ENCODE measurements at regions not wholly inside any gene's neighbourhood (a gene's known extent, or its start where the extent isn't known, plus 50 kb on each side); places are given as distances from the start of the nearest gene placed in this dataset.

DNA sequence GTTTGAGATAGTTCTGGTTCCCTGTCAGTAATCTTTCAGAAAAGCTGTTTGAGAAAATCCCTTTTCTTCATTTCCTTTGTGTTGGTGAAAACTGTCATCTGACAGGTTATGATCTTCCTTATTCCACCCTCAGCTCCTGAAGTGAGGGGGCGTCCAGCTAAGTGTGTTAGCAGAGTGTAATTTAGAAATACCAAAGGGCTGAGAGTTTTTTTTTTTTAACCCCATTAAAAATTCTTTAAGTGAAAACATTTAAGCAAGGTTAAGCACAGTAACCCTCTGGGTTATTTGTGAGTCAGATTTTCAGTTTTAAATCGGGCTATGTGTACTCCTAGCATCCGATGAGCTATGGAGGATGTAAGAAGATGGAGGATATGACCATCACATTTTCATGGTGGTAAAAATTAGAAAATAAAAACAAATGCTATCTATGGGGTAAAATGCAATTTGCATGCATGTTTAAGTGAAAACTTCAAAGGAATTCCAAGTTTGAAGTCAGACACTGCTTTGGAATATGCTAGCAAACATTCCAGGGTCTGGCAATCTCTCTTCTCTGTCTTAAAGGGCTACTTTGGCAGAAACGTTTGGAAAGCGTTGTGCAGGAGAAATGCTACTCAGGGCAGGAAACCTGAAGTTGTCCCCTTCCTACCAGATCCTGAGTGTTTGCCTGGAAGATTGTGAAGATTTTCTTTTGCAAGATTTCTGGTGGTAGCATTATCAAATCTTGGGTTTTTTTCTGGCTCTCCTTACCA lies 197.0 kb upstream of the PRICKLE1 start:
- peak; percentile 35 for DNase-seq

DNA sequence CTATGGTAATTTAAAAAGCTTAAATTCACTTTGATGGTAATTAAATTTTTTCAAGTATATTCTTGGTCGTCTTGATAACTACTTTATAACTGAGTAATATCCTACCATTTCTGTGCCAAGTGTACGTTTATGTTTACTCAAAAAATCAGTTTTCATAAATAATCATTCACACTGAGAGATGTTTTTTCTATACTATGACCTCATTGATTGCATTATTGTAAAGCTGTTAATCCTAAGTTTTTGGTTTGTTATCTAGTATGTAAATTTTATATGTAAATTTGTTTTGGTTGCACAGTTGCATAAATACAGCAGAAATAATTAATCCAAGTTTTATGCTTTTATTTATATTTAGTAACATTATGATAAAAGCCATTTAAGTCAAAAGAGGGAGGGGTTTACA lies 196.4 kb upstream of the PRICKLE1 start:
- no peak for DNase-seq

DNA sequence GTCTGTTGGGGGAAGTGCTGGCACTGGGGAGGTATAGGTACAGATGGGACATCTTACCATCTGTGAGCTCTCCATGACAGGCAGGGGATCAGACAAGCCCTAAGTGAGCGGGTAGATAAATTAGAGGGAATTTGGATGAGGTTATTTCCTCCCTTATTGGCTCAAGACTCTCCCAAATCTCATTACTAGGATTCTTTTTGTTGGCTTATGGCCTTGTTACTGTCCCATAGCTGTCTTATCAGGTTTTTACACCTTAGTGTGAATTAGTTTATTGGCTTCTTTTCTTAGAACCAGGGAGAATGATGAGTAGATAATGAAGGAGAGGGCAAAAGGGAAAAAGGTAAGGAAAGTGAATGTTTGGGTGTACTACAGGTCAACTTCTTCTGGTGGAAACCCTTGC lies 191.1 kb upstream of the PRICKLE1 start:
- no peak for DNase-seq

- peak; percentile 67 for DNase-seq
These were observed 189.8 kb upstream of the PRICKLE1 start for GRCh38 chr12:42779186-42779859.

- DNase-seq: no peak
These were observed 186.8 kb upstream of the PRICKLE1 start for GRCh38 chr12:42776396-42776795.

DNA sequence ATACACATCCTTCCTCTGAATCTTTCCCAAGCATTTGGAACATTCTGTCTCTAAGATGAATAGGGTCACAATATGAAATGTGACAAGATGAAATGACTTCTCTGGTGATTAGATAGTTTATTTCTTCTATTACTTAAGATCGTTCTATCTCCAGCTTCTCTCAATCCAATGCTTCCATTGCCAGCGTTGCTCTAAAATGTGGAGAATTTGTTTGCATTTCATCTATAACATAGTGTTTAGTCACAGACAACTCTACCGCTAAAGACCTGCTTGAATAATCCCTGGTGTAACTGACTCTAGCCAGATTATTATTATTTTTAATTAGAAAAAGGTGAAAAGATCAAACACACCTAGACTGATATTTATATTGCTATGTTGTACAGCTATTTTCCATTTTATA lies 184.7 kb upstream of the PRICKLE1 start:
- no peak for DNase-seq

GRCh38 chr12:42770261-42770660 lies 180.7 kb upstream of the PRICKLE1 start:
- DNase-seq: no peak

GRCh38 chr12:42769455-42769854 lies 179.9 kb upstream of the PRICKLE1 start:
- no peak for DNase-seq

DNA sequence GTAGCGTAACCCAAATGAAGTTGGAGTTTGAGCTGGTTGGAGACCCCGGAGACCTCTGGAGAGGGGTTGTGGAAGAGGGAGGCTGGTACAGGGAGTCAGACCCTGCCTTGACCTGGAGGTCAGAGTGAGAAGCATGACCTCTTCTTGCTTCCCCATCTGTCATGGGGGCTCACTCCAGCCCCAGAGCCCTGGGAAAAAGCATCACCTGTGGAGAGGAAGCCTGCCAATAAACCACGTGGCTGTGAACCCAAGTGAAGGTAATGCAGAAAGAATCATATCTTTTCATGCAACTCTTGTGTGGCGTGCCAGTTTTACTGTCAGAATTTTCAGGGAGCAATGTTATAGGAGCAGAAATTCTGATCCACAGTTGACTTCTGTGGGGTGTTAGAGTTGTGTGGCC lies 178.5 kb upstream of the PRICKLE1 start:
- no peak for DNase-seq

DNA sequence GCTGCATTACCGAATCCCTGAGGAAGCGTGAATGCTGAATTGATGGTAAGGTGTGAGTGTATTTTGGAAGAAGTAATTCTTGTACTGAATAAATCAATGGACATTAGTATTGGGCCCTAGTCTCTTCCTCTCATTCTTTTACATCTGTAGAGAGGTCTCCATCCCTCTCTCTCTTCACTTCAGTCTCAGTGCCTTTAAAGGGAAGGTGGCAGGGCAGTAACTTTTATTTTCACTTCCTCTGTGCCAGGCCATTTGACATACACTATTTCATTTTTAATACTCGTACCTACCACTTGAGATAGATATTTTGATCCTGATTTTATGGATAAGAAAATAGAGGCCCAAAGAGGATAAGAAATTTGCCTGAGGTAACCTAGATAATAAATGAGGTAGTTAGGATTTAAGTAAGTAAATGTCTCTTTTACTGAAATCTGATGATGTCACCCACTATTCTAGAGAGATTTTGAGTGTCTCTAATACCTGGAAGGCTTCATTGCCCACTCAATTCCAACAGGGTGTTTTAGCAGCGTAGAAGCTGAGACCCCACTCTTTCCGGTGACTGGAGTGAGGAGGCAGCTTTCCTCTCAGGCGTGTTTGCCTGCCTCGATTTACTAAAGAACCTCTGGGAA lies 177.9 kb upstream of the PRICKLE1 start:
- DNase-seq: no peak

- DNase-seq: no peak
These were observed 177.2 kb upstream of the PRICKLE1 start for GRCh38 chr12:42766754-42767153.

DNA sequence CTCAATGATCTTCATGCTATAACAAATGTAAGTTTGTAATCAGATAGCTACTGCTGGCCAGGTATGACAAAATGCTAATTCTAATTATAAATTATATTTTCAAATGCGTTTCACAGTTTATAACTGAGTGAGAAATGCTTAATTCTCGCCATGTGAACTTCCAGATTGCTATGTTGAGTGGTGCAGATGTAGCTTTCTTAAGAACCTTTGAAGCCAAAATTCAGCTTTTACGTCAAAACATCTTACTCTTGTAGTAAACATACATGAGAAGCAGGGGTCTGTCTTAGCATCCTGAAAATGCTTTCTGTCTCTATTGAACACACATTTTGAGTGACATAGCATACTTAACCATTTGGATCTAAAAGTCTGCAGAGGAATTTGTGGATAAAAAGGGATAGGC lies 176.5 kb upstream of the PRICKLE1 start:
- DNase-seq: no peak

GRCh38 chr12:42763682-42764081 lies 174.1 kb upstream of the PRICKLE1 start:
- no peak for DNase-seq

GRCh38 chr12:42762395-42762925 lies 172.9 kb upstream of the PRICKLE1 start:
- no peak for DNase-seq

GRCh38 chr12:42761601-42762350 lies 172.2 kb upstream of the PRICKLE1 start:
- peak; percentile 91 for DNase-seq

DNA sequence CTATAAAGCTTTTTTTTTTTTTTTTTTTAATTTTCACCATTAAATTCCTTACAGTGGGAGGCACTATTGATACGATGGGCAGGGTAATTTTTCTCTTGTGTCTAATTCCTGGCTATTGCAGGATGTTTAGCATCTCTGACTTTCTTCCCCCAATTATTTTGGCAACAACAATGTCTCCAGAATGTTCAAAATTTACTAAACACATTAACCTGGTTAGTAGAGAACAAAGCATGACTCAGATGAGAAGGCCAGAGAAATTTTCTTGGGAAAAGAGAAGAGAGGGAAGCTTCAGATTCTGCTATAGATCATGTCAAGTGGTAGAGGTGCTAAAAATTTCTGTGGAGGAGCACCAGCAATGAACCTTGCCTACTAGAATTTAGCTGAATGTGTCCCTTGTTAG lies 171.5 kb upstream of the PRICKLE1 start:
- DNase-seq: peak; percentile 42

- no peak for DNase-seq
These were observed 171.0 kb upstream of the PRICKLE1 start for GRCh38 chr12:42760550-42760949.

GRCh38 chr12:42759622-42760273 lies 170.2 kb upstream of the PRICKLE1 start:
- DNase-seq: peak; percentile 85

DNA sequence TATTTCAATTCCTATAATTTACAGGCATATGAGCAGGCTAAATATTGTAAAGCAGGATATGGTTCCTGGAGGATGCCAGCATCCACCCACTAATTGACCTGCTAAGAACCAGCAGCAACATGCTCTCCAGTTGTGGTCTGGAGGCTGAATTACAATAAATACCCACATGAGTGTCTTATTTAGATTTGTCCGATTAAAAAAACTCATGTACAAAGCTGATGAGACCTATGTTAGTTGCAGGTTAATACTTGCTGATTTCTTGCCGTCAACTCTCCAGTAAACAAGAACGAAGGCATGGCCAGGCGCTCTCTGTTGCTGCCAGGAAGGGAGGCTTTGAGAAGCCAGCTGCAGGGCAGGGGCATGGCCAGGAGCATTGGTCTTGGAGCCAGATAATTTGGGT lies 169.3 kb upstream of the PRICKLE1 start:
- no peak for DNase-seq

DNA sequence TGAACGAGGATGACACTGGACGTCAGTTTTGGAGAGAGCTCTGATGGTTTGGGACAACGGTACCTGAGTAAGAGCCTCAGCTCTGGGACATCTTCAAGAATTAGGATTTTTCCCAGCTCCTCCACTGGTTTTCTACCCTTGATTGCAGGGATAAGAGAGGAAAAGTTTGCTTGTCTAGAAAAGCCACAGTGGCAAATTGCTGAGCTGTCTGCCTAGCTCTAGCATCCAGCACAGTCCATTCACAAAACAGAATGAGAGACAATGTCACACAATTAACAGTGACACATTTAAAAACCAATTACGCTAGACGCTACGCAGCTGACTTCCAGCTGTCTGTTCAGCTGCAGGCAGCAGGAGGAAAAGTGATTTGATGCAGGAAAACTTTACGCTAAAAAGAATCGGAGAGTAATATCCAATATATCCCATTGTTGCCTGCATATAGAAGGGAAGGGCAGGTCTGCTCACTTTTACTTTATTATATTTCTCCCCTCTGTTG lies 168.1 kb upstream of the PRICKLE1 start:
- no peak for DNase-seq

GRCh38 chr12:42756841-42757623 lies 167.5 kb upstream of the PRICKLE1 start:
- peak; percentile 99 for DNase-seq

GRCh38 chr12:42750356-42750755 lies 160.8 kb upstream of the PRICKLE1 start:
- no peak for DNase-seq

Measured in fibroblast of upper back skin (primary cell).